Heart left ventricle (tissue), 16 donors: ENCODE measurements at regions not wholly inside any gene's neighbourhood (a gene's known extent, or its start where the extent isn't known, plus 50 kb on each side); places are given as distances from the start of the nearest gene placed in this dataset.

Experiments used
- ATAC-seq, 4 donors: fragments of 200-7000 bp; cut with Tn5 transposase; one replicate each; pipeline ENCODE4 v1.9.1; 2020 to 2022; ENCODE audit warnings: moderate library complexity in 4 of 4, mild to moderate bottlenecking in 3 of 4, moderate number of reproducible peaks in 1 of 4
- DNase-seq, 5 donors: peaks; one replicate each; pipeline ENCODE4 v3.0.0-alpha.2; 2020
- H3K27ac ChIP-seq, 12 donors: fragments of 200-600 bp; sonication (generic) in 4 of 12; one replicate each; pipeline versions ENCODE4 v1.5.0 to v1.8.0; 2016 to 2022; ENCODE audit warnings: mild to moderate bottlenecking in 2 of 12
- H3K27me3 ChIP-seq, 9 donors: fragments of 200-600 bp; sonication (generic) in 2 of 9; one replicate each; pipeline versions ENCODE4 v1.5.1 to v1.8.0; 2016 to 2022; ENCODE audit warnings: mild to moderate bottlenecking in 3 of 9
- H3K36me3 ChIP-seq, 9 donors: fragments of 200-600 bp; sonication (generic) in 2 of 9; one replicate each; pipeline versions ENCODE4 v1.5.0 to v1.8.0; 2018 to 2022; ENCODE audit warnings: mild to moderate bottlenecking in 2 of 9
- H3K4me1 ChIP-seq, 12 donors: fragments of 200-600 bp; sonication (generic) in 4 of 12; one replicate each; pipeline versions ENCODE4 v1.5.0 to v1.8.0; 2016 to 2022; ENCODE audit warnings: mild to moderate bottlenecking in 3 of 12
- H3K4me3 ChIP-seq, 12 donors: fragments of 200-600 bp; sonication (generic) in 4 of 12; one replicate each; pipeline versions ENCODE4 v1.5.0 to v1.8.0; 2017 to 2022; ENCODE audit warnings: mild to moderate bottlenecking in 9 of 12, moderate library complexity in 4 of 12
- H3K9me3 ChIP-seq, 12 donors: fragments of 200-600 bp; sonication (generic) in 4 of 12; one replicate each; pipeline versions ENCODE4 v1.5.0 to v1.8.0; 2016 to 2022; ENCODE audit warnings: mild to moderate bottlenecking in 1 of 12
- POLR2A ChIP-seq, 2 donors: fragments of 450-650 bp; IDR thresholded peaks; one replicate each; pipeline ENCODE4 v1.6.1; 2017; ENCODE audit warnings: antibody characterized with exemption in 2 of 2, mild to moderate bottlenecking in 2 of 2, moderate library complexity in 2 of 2
- WGBS, 4 donors: extraction: QIAGEN DNeasy Blood & Tissue Kit in 2 of 4; methylation state at CpG; one replicate each; pipeline versions ENCODE4 v1.1.5 to v1.1.7; 2013 to 2018; 5-methylcytosine and 5-hydroxymethylcytosine counted together
- intact Hi-C, 10 donors: fragments of 100-400 bp; cut with DNase I; formaldehyde crosslinking; loops; one replicate each; pipeline versions ENCODE4 v1.11.1 to v1.14.2; 2022
- TF ChIP-seq, protein P1 (sequence below), 12 donors: fragments of 200-600 bp; sonication (generic) in 4 of 12; IDR thresholded peaks; one replicate each; pipeline versions ENCODE4 v1.5.0 to v1.8.0; 2018 to 2022; ENCODE audit warnings: antibody characterized with exemption in 12 of 12, mild to moderate bottlenecking in 5 of 12
- donor health status: ischemic (EF 13 %, LVEDD 7.1; RV severe dilation, severe dysfunction).
- donor health status: healthy with polysubstance abuse.
- donor health status: DM: no; HTN: yes; CAD: no.
- donor health status: DM: no; HTN: no; CAD: no.
- donor health status: ischemic (EF 25% LVEDD 6.9; RV normal size, moderate dysfunction).
- donor health status: ischemic (EF 25% LVEDD 5.7; RV mildly dilated, moderate dysfunction).
- donor health status: healthy.
- donor health status: DM: yes; HTN: yes; CAD: no.
- donor health status: ischemic (EF 35%, LVEDD 5.7; RV mildly dilated, moderate dysfunction).
- donor health status: nonischemic (EF 11% LVEDD 7.7; RV severe dilation, severe dysfunction).
- donor health status: DM: yes; HTN: yes; CAD: no.
- donor health status: PGD.
- donor health status: ischemic (EF 29% LVEDD 5.4; RV normal size, mild dysfunction).
- donor health status: nonischemic (EF 23%, LVEDD 6.1; RV moderate dilation, normal function).

- no peaks in the 10 kb centered on the region for H3K36me3 ChIP-seq
- 83 to 92% (median 88%) methylated on average over 2 of the region's 2 CpGs for WGBS, 4 donors
- H3K4me1 ChIP-seq, result no peaks in the 10 kb centered on the region
- no peak for ATAC-seq
- intact Hi-C loops, result no loop called here
- DNase-seq, result no peak
- H3K9me3 ChIP-seq, result peaks cover 0 to 6% (median 0%) of the 10 kb centered on the region in 12 donors
- no peaks in the 10 kb centered on the region for H3K27me3 ChIP-seq
- H3K4me3 ChIP-seq, result no peak overlapping the region
- no peak for TF ChIP-seq POLR2A (IDR thresholded peaks at IDR 0.05)
- TF ChIP-seq, protein P1, sequence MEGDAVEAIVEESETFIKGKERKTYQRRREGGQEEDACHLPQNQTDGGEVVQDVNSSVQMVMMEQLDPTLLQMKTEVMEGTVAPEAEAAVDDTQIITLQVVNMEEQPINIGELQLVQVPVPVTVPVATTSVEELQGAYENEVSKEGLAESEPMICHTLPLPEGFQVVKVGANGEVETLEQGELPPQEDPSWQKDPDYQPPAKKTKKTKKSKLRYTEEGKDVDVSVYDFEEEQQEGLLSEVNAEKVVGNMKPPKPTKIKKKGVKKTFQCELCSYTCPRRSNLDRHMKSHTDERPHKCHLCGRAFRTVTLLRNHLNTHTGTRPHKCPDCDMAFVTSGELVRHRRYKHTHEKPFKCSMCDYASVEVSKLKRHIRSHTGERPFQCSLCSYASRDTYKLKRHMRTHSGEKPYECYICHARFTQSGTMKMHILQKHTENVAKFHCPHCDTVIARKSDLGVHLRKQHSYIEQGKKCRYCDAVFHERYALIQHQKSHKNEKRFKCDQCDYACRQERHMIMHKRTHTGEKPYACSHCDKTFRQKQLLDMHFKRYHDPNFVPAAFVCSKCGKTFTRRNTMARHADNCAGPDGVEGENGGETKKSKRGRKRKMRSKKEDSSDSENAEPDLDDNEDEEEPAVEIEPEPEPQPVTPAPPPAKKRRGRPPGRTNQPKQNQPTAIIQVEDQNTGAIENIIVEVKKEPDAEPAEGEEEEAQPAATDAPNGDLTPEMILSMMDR (IDR thresholded peaks at IDR 0.05), result no peak
- no peak overlapping the region for H3K27ac ChIP-seq
Measured at GRCh38 chr13:110037925-110038573, 251.7 kb upstream of the IRS2 start.

DNA sequence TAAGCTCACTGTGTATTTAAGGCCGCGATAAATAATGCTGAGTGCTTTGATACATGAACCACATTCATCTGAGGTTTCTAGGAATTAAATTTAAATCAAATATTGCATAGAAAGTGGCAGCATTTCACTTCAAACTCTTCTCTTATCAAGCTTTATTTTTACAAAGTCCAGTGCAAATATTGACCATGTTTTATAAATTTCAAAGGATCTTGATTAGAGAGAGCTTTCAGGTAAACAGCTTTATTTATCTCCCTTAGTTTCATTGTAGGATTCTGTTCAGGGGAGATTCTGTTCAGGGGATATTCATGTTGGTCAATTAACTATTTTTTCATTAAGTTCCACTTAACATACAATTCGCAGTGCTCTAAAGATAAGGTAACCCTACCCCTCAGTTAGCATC lies 249.7 kb upstream of the IRS2 start:
- Histone ChIP-seq H3K36me3 (no peaks in the 10 kb centered on the region), H3K9me3 (peaks cover 0 to 6% (median 0%) of the 10 kb centered on the region in 12 donors), H3K27me3 (no peaks in the 10 kb centered on the region), H3K4me3 (no peak overlapping the region), H3K4me1 (no peaks in the 10 kb centered on the region), H3K27ac (no peak overlapping the region)
- ATAC-seq, result no peak
- TF ChIP-seq, protein P1 (IDR thresholded peaks at IDR 0.05), result no peak
- no peak for TF ChIP-seq POLR2A (IDR thresholded peaks at IDR 0.05)
- no peak for DNase-seq
- WGBS, 4 donors, result 90 to 94% (median 93%) methylated on average over 3 of the region's 3 CpGs
- intact Hi-C loops, result no loop called here

DNA sequence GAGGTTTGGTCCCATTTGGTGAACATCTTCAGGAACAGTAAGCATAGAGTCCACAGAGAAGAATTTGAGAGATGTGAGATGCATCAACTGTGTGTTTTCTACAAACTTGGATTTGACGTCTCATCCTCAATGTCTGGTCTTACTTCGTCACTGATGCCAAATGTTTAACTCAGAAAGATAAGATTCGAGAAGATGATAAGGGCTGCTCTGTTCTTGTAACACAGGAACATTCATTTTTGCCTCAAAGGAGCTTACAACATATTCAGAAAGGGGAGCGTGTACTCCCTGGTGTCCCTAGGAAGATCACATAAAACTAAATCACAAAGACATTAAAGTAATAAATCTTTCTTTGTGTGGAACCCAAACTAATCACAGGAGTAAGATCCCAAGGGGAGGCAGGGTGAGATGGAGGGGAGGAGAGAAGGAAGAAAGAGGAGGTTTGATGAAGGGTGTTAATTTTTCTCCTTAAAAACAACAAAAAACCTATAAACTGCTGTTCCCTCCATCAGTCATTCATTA lies 247.7 kb upstream of the IRS2 start:
- Histone ChIP-seq H3K27me3 (no peaks in the 10 kb centered on the region), H3K27ac (no peak overlapping the region), H3K36me3 (no peaks in the 10 kb centered on the region), H3K9me3 (peaks cover 0 to 4% (median 0%) of the 10 kb centered on the region in 12 donors), H3K4me1 (no peaks in the 10 kb centered on the region), H3K4me3 (no peak overlapping the region)
- ATAC-seq, result no peak
- 75 to 81% (median 78%) methylated on average over 4 of the region's 4 CpGs for WGBS, 4 donors
- TF ChIP-seq POLR2A (IDR thresholded peaks at IDR 0.05), result no peak
- TF ChIP-seq, protein P1 (IDR thresholded peaks at IDR 0.05), result no peak
- intact Hi-C loops, result no loop called here
- DNase-seq, result no peak

DNA sequence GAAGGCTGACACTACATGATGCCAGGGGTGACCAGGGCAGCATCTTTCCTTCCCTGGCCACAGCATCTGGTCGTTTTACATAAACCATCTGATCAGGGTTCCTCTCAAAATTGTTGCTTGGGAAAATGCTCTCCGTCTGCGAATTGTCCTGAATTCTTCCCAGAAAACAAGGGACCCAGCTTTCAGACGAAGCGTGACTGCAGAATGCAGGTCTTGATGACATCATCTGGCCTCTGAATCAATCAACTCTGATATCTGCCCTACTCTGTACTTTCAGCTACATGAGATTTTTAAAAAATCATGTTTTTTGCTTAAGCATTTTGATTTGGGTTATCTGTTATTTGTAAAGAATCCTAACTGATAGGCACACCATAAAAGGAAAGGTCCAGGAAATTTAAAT lies 246.6 kb upstream of the IRS2 start:
- WGBS, 4 donors, result 68 to 73% (median 68%) methylated on average over 5 of the region's 5 CpGs
- ATAC-seq, result no peak
- Histone ChIP-seq H3K9me3 (no peaks in the 10 kb centered on the region), H3K4me3 (no peak overlapping the region), H3K36me3 (no peaks in the 10 kb centered on the region), H3K27me3 (no peaks in the 10 kb centered on the region), H3K27ac (no peak overlapping the region), H3K4me1 (no peaks in the 10 kb centered on the region)
- intact Hi-C loops, result no loop called here
- TF ChIP-seq, protein P1 (IDR thresholded peaks at IDR 0.05), result no peak
- no peak for TF ChIP-seq POLR2A (IDR thresholded peaks at IDR 0.05)
- no peak for DNase-seq
